SK-N-SH treated with all-trans-retinoic acid at 6 μM for 48 hours (cell line): ENCODE measurements at regions not wholly inside any gene's neighbourhood (a gene's known extent, or its start where the extent isn't known, plus 50 kb on each side); places are given as distances from the start of the nearest gene placed in this dataset.

Experiments
- ARNTL ChIP-seq: fragments of 450-650 bp; formaldehyde crosslinking; IDR thresholded peaks from 2 replicates; pipeline ENCODE4 v1.5.0; 2020; ENCODE audit warnings: low read depth, mild to moderate bottlenecking, moderate library complexity, borderline replicate concordance
- OSR1 ChIP-seq: fragments of 250-450 bp; sonication (Bioruptor Pico); IDR thresholded peaks from 2 replicates; pipeline ENCODE4 v1.8.0; 2022; ENCODE audit warnings: moderate library complexity, mild to moderate bottlenecking, inconsistent platforms
- PATZ1 ChIP-seq: fragments of 250-450 bp; sonication (Bioruptor Pico); IDR thresholded peaks from 2 replicates; pipeline ENCODE4 v1.8.0; 2020; ENCODE audit warnings: mild to moderate bottlenecking, moderate library complexity, borderline replicate concordance
- ZC3H10 ChIP-seq: fragments of 250-450 bp; sonication (Bioruptor Pico); IDR thresholded peaks from 2 replicates; pipeline ENCODE4 v1.5.1; 2021; ENCODE audit warnings: mild to moderate bottlenecking, moderate library complexity
- ZFP3 ChIP-seq: fragments of 250-450 bp; sonication (Bioruptor Pico); IDR thresholded peaks from 2 replicates; pipeline ENCODE4 v1.5.0; 2020; ENCODE audit warnings: mild to moderate bottlenecking, moderate library complexity
- ZFP30 ChIP-seq: fragments of 450-650 bp; formaldehyde crosslinking; IDR thresholded peaks from 2 replicates; pipeline ENCODE4 v1.5.0; 2022; ENCODE audit warnings: mild to moderate bottlenecking, moderate library complexity
- ZNF565 ChIP-seq: fragments of 450-650 bp; formaldehyde crosslinking; conservative IDR thresholded peaks from 2 replicates; pipeline ENCODE4 v1.5.0; 2020; ENCODE audit warnings: low read depth, mild to moderate bottlenecking, moderate library complexity
- ZNF70 ChIP-seq: fragments of 450-650 bp; formaldehyde crosslinking; IDR thresholded peaks from 2 replicates; pipeline ENCODE4 v1.5.0; 2020; ENCODE audit warnings: mild to moderate bottlenecking, moderate library complexity

GRCh38 chr4:4593596-4594284 is 51.9 kb upstream of the STX18 start:
- no peak for TF ChIP-seq OSR1
- no peak for TF ChIP-seq ZC3H10 (CRISPR knock-in tag)
- no peak for TF ChIP-seq ZNF565 (CRISPR knock-in tag)
- no peak for TF ChIP-seq ZNF70 (CRISPR knock-in tag)
- TF ChIP-seq PATZ1 (CRISPR knock-in tag) = no peak
- no peak for TF ChIP-seq ZFP3 (CRISPR knock-in tag)
- TF ChIP-seq ZFP30 (CRISPR knock-in tag) = no peak
- TF ChIP-seq ARNTL = no peak
